LNCaP clone FGC (cell line): ENCODE measurements at regions not wholly inside any gene's neighbourhood (a gene's known extent, or its start where the extent isn't known, plus 50 kb on each side); places are given as distances from the start of the nearest gene placed in this dataset.

ENCODE experiments used
- DNase-seq: peaks from one replicate; pipeline ENCODE4 v3.0.0-alpha.2; 2011; ENCODE audit warnings: low read depth
- H3K4me3 ChIP-seq: 2 replicates; pipeline ENCODE4 v1.5.1; 2011; ENCODE audit warnings: mild to moderate bottlenecking, low read depth, low read length, control low read depth
- TF ChIP-seq, protein P1 (sequence below): IDR thresholded peaks from 2 replicates; pipeline ENCODE4 v1.5.1; 2012; ENCODE audit warnings: mild to moderate bottlenecking; ENCODE audit not compliant: control insufficient read depth, insufficient read depth; ENCODE audit errors: extremely low read depth

DNA sequence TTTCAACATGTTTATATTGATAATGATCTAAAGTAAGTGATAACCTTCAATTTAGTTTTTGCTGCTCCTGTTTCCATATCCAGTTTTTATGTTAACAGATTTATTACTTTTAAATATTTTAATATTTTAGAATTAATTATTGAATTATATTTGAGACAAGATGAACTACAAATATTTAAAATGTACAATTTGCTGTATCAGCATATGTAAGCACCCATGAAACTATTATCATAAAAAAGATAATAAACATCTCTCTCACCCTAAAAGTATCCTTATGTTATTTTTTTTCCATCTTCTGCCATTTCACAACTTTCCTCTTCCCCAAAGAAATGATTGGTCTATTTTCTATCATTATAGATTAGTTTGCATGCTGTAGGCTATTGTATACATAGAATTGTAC is 1426.6 kb upstream of the PRR20A start:
- H3K4me3 ChIP-seq, result no peak overlapping the region
- no peak for DNase-seq
- TF ChIP-seq, protein P1, sequence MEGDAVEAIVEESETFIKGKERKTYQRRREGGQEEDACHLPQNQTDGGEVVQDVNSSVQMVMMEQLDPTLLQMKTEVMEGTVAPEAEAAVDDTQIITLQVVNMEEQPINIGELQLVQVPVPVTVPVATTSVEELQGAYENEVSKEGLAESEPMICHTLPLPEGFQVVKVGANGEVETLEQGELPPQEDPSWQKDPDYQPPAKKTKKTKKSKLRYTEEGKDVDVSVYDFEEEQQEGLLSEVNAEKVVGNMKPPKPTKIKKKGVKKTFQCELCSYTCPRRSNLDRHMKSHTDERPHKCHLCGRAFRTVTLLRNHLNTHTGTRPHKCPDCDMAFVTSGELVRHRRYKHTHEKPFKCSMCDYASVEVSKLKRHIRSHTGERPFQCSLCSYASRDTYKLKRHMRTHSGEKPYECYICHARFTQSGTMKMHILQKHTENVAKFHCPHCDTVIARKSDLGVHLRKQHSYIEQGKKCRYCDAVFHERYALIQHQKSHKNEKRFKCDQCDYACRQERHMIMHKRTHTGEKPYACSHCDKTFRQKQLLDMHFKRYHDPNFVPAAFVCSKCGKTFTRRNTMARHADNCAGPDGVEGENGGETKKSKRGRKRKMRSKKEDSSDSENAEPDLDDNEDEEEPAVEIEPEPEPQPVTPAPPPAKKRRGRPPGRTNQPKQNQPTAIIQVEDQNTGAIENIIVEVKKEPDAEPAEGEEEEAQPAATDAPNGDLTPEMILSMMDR, result no peak

DNA sequence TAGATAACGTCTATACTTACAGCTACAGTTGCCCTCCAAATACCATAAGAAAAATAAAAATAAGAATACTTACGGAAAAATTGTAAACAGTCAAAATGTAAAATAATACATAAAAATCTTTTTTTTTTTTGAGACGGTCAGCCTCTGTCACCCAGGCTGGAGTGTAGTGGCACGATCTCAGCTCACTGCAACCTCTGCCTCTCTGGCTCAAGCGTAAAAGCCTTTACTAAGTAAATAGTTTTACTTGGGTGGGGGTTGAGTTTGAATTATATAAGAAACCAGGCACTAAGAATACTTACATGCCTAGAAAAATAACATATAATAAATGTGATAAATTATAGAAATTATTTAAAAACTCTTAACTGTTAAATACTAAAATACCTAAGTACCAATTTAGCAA is 1413.0 kb upstream of the PRR20A start:
- TF ChIP-seq, protein P1, result no peak
- H3K4me3 ChIP-seq, result no peak overlapping the region

DNA sequence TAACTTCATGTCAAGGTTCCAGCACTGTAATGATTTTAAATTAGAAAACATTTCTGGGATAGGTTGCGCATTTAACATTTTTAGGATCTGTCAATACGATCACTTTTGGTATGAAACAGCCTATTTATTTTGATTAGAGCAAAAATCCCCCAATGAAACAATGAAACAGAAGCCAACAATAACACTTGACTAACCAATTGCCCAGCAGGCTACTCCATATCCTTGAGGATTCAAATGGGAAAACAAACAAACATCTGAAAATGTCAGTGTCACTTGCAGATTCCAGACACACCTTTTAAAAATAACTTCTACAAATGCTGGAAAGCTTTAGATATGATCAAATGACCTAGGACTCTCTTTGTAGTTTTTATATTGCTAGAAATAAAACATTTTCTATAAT is 1412.5 kb upstream of the PRR20A start:
- no peak overlapping the region for H3K4me3 ChIP-seq
- TF ChIP-seq, protein P1, result no peak
- DNase-seq, result no peak

More for the DNA sequence above, 1413.0 kb upstream of the PRR20A start:
- no peak for DNase-seq

DNA sequence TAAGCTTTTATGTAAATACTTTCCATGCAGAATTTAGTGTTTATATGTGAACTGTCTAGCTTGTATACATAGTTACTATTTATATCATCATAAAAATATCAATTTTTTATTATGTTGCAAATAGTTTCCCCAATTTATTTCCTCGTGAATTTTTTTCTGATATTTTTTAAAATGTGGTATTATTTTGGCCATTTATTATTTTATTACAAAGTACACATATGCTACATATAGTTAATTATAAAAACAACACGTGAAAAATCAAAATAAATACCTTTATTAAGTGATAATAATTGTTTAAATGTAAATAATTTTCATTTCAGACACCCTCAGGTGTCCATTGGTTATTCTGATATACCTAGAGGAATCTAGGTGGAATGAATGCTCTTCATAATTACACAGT is 1394.9 kb upstream of the PRR20A start:
- no peak for DNase-seq
- no peak overlapping the region for H3K4me3 ChIP-seq
- TF ChIP-seq, protein P1, result no peak

DNA sequence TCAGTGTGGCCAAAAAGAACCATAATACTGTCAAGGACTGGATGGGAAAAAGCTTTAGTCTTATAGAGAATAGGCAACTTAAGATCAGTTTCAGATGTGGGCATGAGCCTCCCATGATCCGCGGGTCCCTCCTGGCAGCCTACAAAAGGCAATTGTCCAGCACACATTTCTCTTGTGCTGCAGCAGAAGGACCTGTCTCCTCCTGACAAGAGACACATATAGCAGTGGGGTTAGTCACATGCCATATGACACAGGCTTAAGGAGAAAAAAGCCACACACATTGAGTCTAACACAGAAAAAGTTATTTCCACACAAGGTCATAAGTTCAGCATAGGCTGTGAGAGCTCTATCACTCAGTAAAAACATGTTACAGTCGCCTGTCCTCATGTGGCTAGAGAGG is 1378.7 kb upstream of the PRR20A start:
- H3K4me3 ChIP-seq, result no peak overlapping the region
- DNase-seq, result no peak
- TF ChIP-seq, protein P1, result no peak

DNA sequence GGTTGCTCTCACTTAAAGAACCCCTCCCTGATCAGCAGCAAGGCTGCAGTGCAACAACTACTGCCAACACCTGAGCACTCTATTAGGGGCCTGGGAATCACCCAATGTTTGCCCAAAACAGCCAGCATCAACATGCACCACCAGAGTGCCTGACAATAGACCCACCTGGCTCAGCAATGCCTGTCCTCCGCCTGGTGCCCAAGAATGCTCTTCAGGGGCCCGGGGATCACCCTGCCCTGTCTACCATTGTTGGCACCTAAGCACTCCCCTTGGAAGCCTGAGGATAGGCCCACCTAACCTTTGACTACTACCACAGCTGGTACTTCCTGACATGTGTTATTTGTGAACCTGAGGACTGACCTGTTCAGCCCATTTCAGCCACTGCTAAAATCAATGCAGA is 1363.1 kb upstream of the PRR20A start:
- TF ChIP-seq, protein P1, result no peak
- no peak for DNase-seq
- no peak overlapping the region for H3K4me3 ChIP-seq

DNA sequence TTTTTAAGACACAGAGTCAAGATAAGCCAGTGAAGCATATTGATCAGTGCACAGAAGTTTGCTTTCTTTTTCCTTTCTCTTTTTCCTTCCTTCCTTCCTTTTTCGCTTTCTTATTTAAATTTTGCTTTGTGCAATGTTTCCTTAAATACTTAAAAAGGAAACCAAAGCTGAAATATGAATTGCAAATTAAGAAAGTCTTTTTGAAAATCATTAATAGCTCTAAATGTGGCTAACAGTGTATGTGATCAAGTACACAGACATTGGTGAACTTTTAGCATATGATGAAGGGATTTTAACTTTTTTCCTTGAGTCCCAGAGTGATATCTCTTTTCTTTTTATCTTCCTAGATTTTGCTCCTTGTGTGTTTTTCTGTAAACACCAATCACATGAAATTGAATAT is 1356.9 kb upstream of the PRR20A start:
- TF ChIP-seq, protein P1, result no peak
- H3K4me3 ChIP-seq, result no peak overlapping the region
- DNase-seq, result no peak
